Lower lobe of right lung (tissue), 2 donors: ENCODE measurements at regions not wholly inside any gene's neighbourhood (a gene's known extent, or its start where the extent isn't known, plus 50 kb on each side); places are given as distances from the start of the nearest gene placed in this dataset.

Source experiments
- ATAC-seq, 2 donors: fragments of 200-7000 bp; cut with Tn5 transposase; one replicate each; pipeline ENCODE4 v1.9.1; 2020 to 2022; ENCODE audit warnings: mild to moderate bottlenecking in 2 of 2, moderate library complexity in 2 of 2
- DNase-seq: peaks from one replicate; pipeline ENCODE4 v3.0.0-alpha.2; 2020
- H3K27ac ChIP-seq: fragments of 200-600 bp; one replicate; pipeline ENCODE4 v1.8.0; 2022
- H3K27me3 ChIP-seq: fragments of 200-600 bp; one replicate; pipeline ENCODE4 v1.8.0; 2022; ENCODE audit warnings: low read depth
- H3K36me3 ChIP-seq: fragments of 200-600 bp; one replicate; pipeline ENCODE4 v1.8.0; 2022; ENCODE audit warnings: mild to moderate bottlenecking
- H3K4me1 ChIP-seq: fragments of 200-600 bp; one replicate; pipeline ENCODE4 v1.8.0; 2022
- H3K4me3 ChIP-seq: fragments of 200-600 bp; one replicate; pipeline ENCODE4 v1.8.0; 2022; ENCODE audit warnings: mild to moderate bottlenecking
- H3K9me3 ChIP-seq: fragments of 200-600 bp; one replicate; pipeline ENCODE4 v1.8.0; 2022
- CTCF ChIP-seq: fragments of 200-600 bp; IDR thresholded peaks from one replicate; pipeline ENCODE4 v1.8.0; 2022; ENCODE audit warnings: antibody characterized with exemption, mild to moderate bottlenecking
- intact Hi-C: fragments of 100-400 bp; cut with DNase I; formaldehyde crosslinking; loops from one replicate; pipeline ENCODE4 v1.11.0; 2022
- donor health status: DM: no; HTN: yes; CAD: no; lungs with severe emphysema.

- no peak for TF ChIP-seq CTCF
Observed at GRCh38 chr12:130079279-130079678, 83.0 kb upstream of the FZD10 start.

DNA sequence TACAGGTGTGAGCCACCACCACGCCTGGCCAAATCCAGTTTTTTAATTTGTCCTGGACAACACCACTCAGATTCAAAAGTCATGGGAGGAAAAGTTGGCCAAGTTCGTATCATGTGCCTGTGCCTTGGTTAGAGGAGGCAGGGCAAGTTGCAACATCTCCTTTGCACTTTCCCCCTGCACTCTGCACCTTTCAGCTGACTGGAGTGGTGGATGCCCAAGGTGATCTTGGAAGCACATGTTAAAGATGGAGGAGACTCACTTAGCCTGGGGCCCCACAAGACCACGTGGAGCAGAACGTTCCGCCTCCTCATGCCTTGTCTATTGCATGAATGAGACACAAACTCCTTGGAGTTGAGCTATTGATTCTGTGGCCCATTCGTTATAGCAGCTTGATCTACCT lies 82.1 kb upstream of the FZD10 start:
- DNase-seq (no peak), ATAC-seq (no peak)
- H3K4me1 ChIP-seq: peaks cover 7% of the 10 kb centered on the region
- H3K36me3 ChIP-seq: no peaks in the 10 kb centered on the region
- intact Hi-C loops: no loop called here
- TF ChIP-seq CTCF: no peak
- H3K27me3 ChIP-seq: no peaks in the 10 kb centered on the region
- H3K9me3 ChIP-seq: no peaks in the 10 kb centered on the region
- no peak overlapping the region for H3K27ac ChIP-seq
- H3K4me3 ChIP-seq: no peak overlapping the region

More at GRCh38 chr12:130079279-130079678, 83.0 kb upstream of the FZD10 start:
- Histone ChIP-seq H3K36me3 (no peaks in the 10 kb centered on the region), H3K9me3 (no peaks in the 10 kb centered on the region), H3K4me3 (no peak overlapping the region), H3K4me1 (no peaks in the 10 kb centered on the region), H3K27me3 (no peaks in the 10 kb centered on the region), H3K27ac (no peak overlapping the region)
- ATAC-seq (no peak), DNase-seq (no peak)
- intact Hi-C loops: no loop called here

DNA sequence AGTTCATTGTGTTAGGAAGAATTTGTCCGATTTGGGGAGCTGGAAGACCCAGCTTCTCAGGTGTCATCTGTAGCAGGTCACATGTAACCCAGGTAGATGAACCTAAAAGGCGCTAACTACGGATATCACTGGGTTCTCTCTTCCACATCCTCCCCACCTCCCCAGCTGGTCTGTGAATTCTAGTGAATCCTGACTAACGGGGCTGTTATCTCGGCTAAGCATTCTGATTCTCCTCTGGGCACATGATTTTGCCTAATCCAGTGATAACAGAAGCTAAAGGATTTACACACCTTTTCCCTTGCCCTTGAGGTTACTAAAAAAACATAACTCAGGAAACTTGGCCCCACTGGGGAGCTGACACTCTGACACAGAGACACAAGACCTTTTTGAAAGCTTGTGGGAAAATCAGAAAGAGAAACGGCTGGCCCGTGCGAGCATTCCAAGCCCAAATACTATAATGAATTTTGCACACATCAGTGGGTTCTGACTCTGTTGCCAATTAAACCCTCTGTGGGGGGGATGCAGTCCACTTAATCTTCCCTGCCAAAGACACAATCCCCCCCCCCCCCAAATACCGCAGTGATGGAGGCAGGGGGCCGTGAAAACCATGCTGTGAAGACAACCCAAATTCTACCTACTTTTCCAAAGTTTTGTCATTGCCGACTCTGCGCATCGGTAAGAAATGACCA lies 81.0 kb upstream of the FZD10 start:
- Histone ChIP-seq H3K9me3 (no peaks in the 10 kb centered on the region), H3K4me1 (peaks cover 8% of the 10 kb centered on the region), H3K36me3 (no peaks in the 10 kb centered on the region), H3K27me3 (no peaks in the 10 kb centered on the region), H3K27ac (no peak overlapping the region), H3K4me3 (no peak overlapping the region)
- DNase-seq (no peak), ATAC-seq (no peak)
- intact Hi-C loops: no loop called here
- no peak for TF ChIP-seq CTCF

DNA sequence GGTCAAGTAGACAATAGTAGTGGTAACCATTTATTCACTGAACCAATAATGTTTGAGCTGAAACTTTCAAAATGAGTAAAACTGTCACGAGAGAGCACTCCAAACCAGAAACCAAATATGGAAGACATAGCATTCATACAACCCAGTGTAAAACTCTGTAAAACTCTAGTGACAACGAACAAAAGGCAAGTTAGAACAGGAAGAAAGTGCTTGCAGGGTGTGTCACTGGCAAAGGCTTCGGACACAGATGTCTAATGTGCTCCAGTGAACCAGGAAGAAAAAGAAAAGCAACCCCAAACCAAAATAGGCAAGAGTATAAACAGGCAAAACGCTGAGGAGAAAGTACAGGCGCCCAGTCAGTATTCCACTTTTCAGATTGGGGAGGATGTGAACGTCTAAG lies 79.3 kb upstream of the FZD10 start:
- TF ChIP-seq CTCF: no peak
- DNase-seq (no peak), ATAC-seq (no peak)
- H3K27me3 ChIP-seq: no peaks in the 10 kb centered on the region
- H3K4me3 ChIP-seq: no peak overlapping the region
- no peaks in the 10 kb centered on the region for H3K9me3 ChIP-seq
- H3K27ac ChIP-seq: no peak overlapping the region
- intact Hi-C loops: no loop called here
- no peaks in the 10 kb centered on the region for H3K36me3 ChIP-seq
- H3K4me1 ChIP-seq: peaks cover 13% of the 10 kb centered on the region

- no peaks in the 10 kb centered on the region for H3K36me3 ChIP-seq
- H3K27me3 ChIP-seq: no peaks in the 10 kb centered on the region
- peaks cover 13% of the 10 kb centered on the region for H3K4me1 ChIP-seq
- ATAC-seq (no peak), DNase-seq (no peak)
- H3K9me3 ChIP-seq: no peaks in the 10 kb centered on the region
- peak overlapping the region; percentile 49 for H3K27ac ChIP-seq
- H3K4me3 ChIP-seq: no peak overlapping the region
- no peak for TF ChIP-seq CTCF
- intact Hi-C loops: no loop called here
Observed at GRCh38 chr12:130083734-130084133, 78.5 kb upstream of the FZD10 start.
